Left ventricle myocardium inferior (tissue), 1 donor: ENCODE measurements at regions not wholly inside any gene's neighbourhood (a gene's known extent, or its start where the extent isn't known, plus 50 kb on each side); places are given as distances from the start of the nearest gene placed in this dataset.

Source experiments
- DNase-seq: peaks from one replicate; pipeline ENCODE4 v3.0.0-alpha.2; 2020
- H3K27ac ChIP-seq: fragments of 200-600 bp; replicated peaks from 2 replicates; pipeline ENCODE4 v1.8.0; 2021
- H3K27me3 ChIP-seq: fragments of 200-600 bp; 2 replicates; pipeline ENCODE4 v1.8.0; 2021; ENCODE audit warnings: low read depth
- H3K36me3 ChIP-seq: fragments of 200-600 bp; 2 replicates; pipeline ENCODE4 v1.8.0; 2021
- H3K4me1 ChIP-seq: fragments of 200-600 bp; 2 replicates; pipeline ENCODE4 v1.8.0; 2021
- H3K4me3 ChIP-seq: fragments of 200-600 bp; 2 replicates; pipeline ENCODE4 v1.8.0; 2021; ENCODE audit warnings: mild to moderate bottlenecking, moderate library complexity
- H3K9me3 ChIP-seq: fragments of 200-600 bp; replicated peaks from 2 replicates; pipeline ENCODE4 v1.8.0; 2021
- intact Hi-C: fragments of 100-400 bp; cut with micrococcal nuclease; formaldehyde crosslinking; loops from one replicate; pipeline ENCODE4 v1.11.0; 2022
- TF ChIP-seq, protein P1 (sequence below): fragments of 200-600 bp; IDR thresholded peaks from 2 replicates; pipeline ENCODE4 v1.8.0; 2021; ENCODE audit warnings: antibody characterized with exemption, mild to moderate bottlenecking, borderline replicate concordance
- donor health status: DM: no; HTN: yes; CAD: no; lungs with severe emphysema.

DNA sequence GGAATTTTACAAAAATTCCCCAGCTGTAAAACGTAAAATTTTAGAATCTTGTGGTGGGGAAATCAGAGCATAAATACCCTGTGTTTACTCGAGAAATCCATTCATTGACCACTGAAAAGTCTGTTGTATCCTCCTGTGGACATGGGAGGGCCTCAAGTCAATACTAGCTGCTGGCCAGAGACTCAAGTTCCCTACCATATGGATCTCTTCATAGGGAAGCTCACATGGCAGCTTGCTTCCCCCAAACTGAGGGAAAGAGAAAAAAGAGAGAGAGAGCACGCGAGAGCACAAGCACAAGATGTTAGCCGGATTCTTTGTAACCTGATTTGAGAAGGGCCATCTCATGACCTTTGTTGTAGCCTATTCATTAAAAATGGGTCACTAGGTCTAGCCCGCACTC, 591.9 kb downstream of the LRRC70 start:
- no peaks in the 10 kb centered on the region for H3K27me3 ChIP-seq
- H3K4me1 ChIP-seq, result no peaks in the 10 kb centered on the region
- TF ChIP-seq, protein P1, sequence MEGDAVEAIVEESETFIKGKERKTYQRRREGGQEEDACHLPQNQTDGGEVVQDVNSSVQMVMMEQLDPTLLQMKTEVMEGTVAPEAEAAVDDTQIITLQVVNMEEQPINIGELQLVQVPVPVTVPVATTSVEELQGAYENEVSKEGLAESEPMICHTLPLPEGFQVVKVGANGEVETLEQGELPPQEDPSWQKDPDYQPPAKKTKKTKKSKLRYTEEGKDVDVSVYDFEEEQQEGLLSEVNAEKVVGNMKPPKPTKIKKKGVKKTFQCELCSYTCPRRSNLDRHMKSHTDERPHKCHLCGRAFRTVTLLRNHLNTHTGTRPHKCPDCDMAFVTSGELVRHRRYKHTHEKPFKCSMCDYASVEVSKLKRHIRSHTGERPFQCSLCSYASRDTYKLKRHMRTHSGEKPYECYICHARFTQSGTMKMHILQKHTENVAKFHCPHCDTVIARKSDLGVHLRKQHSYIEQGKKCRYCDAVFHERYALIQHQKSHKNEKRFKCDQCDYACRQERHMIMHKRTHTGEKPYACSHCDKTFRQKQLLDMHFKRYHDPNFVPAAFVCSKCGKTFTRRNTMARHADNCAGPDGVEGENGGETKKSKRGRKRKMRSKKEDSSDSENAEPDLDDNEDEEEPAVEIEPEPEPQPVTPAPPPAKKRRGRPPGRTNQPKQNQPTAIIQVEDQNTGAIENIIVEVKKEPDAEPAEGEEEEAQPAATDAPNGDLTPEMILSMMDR, result no peak
- DNase-seq, result no peak
- no peak overlapping the region for H3K4me3 ChIP-seq
- intact Hi-C loops, result no loop called here
- no peaks in the 10 kb centered on the region for H3K36me3 ChIP-seq
- no peaks in the 10 kb centered on the region for H3K9me3 ChIP-seq
- H3K27ac ChIP-seq, result no peak overlapping the region

DNA sequence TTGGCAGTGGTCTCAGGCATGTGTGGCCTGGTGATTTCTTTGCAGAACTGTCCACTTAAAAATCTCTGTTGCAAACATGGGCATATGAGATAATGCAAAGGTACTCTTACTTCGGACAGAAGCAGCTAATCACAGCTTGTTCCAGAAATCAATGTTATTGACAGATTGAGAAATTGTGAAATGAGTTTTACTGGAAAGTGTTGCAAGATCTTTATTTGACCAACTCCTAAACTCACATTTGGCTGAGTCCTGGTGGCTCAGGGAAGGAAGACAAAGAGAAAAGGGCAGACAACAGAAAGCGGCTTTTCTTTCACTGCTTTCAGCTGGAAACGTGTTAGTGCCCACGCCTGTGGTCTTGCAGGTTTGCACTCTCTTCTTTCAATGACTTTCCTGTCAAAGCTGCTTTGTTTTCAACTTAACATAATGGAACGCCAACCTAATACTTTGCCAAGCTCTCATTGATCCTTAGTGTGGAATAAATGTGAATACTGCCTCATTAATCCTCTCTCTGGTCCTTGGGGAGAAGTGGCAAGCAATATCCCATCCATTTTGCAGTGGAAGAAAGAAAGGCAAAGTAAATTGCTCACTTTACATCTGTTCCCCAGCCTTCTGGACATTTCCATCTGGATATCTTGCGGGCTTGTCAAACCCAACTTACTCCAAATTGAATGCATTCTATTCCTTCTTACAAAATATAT, 586.4 kb downstream of the LRRC70 start:
- intact Hi-C loops, result no loop called here
- TF ChIP-seq, protein P1, result no peak
- H3K27me3 ChIP-seq, result no peaks in the 10 kb centered on the region
- H3K9me3 ChIP-seq, result no peaks in the 10 kb centered on the region
- no peak overlapping the region for H3K4me3 ChIP-seq
- no peak for DNase-seq
- no peaks in the 10 kb centered on the region for H3K36me3 ChIP-seq
- H3K4me1 ChIP-seq, result no peaks in the 10 kb centered on the region
- no peak overlapping the region for H3K27ac ChIP-seq

DNA sequence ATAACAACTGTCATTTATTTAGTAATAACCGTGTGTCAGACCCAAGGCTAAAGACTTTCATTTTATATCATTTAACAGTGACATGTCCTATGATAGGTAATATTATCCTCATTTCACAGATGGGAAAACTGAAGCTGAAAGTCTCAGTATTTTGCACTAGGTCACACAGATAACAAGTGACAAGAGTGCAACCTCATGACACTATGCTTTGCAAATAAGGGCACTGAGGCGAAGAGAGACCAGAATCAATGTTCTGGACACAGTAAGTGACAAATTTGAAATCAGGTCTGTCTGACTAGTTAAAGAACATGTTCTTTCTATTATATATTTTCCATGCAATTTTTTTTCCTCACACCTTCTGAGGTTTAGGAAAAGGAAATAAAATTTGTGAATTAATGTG, 585.7 kb downstream of the LRRC70 start:
- H3K36me3 ChIP-seq, result no peaks in the 10 kb centered on the region
- TF ChIP-seq, protein P1, result no peak
- H3K4me3 ChIP-seq, result no peak overlapping the region
- no peaks in the 10 kb centered on the region for H3K27me3 ChIP-seq
- no peaks in the 10 kb centered on the region for H3K4me1 ChIP-seq
- no peaks in the 10 kb centered on the region for H3K9me3 ChIP-seq
- DNase-seq, result no peak
- H3K27ac ChIP-seq, result no peak overlapping the region
- intact Hi-C loops, result no loop called here

DNA sequence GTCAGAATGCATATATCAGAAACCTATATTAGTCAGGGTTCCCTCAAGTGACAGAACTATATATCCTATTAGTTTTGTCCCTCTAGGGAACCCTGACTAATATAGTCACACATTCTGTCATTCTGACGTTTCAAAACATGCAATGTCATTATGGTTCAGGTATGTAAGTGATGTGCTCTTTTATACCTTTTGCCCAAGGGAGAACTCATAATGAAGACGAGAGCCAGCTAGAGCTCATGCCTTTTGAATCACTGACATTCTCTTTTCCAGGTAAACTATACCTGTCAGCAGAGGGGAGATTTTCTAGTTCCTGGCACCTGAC, 576.7 kb downstream of the LRRC70 start:
- H3K27me3 ChIP-seq, result no peaks in the 10 kb centered on the region
- H3K27ac ChIP-seq, result no peak overlapping the region
- no peaks in the 10 kb centered on the region for H3K4me1 ChIP-seq
- DNase-seq, result no peak
- TF ChIP-seq, protein P1, result no peak
- intact Hi-C loops, result no loop called here
- no peaks in the 10 kb centered on the region for H3K9me3 ChIP-seq
- H3K4me3 ChIP-seq, result no peak overlapping the region
- H3K36me3 ChIP-seq, result no peaks in the 10 kb centered on the region

DNA sequence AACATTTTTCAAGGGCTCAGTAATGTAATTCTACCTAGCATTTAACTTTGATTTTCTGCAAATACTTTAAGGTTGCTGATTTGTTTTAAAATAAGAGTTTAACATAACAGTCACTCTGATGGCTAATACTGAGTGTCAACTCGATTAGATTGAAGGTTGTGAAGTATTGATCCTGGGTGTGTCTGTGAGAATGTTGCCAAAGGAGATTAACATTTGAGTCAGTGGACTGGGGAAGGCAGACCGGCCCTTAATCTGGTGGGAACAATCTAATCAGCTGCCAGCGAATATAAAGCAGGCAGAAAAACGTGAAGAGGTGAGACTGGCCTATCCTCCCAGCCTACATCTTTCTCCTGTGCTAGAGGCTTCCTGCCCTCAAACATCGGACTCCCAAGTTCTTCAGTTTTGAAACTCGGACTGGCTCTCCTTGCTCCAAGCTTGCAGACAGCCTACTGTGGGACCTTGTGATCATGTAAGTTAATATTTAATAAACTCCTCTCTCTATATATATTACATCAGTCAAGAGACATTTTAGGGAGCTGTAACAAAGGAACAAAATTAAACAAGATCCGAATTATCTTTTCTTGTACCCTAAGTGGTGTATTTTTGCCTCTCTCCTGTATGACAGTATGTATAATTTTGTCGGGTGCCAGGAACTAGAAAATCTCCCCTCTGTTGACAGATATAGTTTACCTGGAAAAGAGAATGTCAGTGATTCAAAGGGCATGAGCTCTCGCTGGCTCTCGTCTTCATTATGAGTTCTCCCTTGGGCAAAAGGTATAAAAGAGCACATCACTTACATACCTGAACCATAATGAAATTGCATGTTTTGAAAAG, 576.1 kb downstream of the LRRC70 start:
- Histone ChIP-seq H3K27ac (no peak overlapping the region), H3K27me3 (no peaks in the 10 kb centered on the region), H3K4me1 (no peaks in the 10 kb centered on the region), H3K36me3 (no peaks in the 10 kb centered on the region), H3K9me3 (no peaks in the 10 kb centered on the region), H3K4me3 (no peak overlapping the region)
- no peak for DNase-seq
- intact Hi-C loops, result no loop called here
- TF ChIP-seq, protein P1, result no peak
